ENCODE measurements at regions not wholly inside any gene's neighbourhood (a gene's known extent, or its start where the extent isn't known, plus 50 kb on each side); places are given as distances from the start of the nearest gene placed in this dataset.

DNA sequence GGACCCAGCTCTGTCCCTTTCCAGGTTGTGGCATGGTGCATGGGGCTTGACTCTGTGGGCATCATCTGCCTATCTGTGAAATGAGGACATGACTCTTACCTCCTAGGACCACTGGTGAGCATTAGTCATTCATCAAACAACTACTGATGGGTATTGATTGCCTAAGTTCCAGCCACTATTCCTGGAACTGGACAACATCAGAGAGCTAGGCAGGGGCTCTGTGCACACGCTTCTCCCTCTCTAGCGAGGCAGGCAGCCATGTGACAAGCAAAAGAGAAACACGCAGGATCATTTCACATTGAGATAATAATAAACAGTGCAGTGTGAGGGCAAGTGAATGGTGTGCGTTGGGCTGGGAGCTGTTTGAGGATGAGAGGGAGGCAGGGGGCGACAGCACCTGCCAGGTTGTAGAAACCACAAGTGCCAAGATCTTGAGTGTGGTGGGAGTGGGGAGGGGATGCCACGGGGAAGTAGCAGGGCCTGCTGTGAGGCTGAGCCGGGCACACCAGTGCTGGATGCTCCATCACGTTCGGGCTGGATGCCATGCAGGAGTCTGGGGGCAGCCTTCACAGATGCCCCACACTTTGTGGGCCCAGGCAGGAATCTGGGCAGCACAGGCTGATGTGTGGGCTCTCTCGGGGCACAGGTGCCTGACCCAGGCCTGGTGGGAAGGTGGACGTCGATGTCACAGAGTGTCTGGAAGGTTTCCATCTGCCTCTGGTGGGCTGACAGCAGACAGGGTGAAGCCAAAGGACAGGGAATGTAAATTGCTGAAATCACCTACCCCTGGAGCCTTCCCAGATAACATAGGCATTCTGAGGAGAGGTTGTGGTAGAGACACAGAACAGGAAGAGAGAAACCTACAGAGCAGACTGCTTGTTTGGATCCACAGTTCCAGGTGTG lies 405.5 kb downstream of the RPS24 start:
- TF ChIP-seq POLR2A (IDR thresholded peaks at IDR 0.05) = no peak
- TF ChIP-seq, protein P1, sequence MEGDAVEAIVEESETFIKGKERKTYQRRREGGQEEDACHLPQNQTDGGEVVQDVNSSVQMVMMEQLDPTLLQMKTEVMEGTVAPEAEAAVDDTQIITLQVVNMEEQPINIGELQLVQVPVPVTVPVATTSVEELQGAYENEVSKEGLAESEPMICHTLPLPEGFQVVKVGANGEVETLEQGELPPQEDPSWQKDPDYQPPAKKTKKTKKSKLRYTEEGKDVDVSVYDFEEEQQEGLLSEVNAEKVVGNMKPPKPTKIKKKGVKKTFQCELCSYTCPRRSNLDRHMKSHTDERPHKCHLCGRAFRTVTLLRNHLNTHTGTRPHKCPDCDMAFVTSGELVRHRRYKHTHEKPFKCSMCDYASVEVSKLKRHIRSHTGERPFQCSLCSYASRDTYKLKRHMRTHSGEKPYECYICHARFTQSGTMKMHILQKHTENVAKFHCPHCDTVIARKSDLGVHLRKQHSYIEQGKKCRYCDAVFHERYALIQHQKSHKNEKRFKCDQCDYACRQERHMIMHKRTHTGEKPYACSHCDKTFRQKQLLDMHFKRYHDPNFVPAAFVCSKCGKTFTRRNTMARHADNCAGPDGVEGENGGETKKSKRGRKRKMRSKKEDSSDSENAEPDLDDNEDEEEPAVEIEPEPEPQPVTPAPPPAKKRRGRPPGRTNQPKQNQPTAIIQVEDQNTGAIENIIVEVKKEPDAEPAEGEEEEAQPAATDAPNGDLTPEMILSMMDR (IDR thresholded peaks at IDR 0.05 in 4 of 5, conservative IDR thresholded peaks at IDR 0.05 in 1 of 5) = no peak

Data from gastrocnemius medialis (tissue), 4 donors.